ENCODE measurements at regions not wholly inside any gene's neighbourhood (a gene's known extent, or its start where the extent isn't known, plus 50 kb on each side); places are given as distances from the start of the nearest gene placed in this dataset.

DNA sequence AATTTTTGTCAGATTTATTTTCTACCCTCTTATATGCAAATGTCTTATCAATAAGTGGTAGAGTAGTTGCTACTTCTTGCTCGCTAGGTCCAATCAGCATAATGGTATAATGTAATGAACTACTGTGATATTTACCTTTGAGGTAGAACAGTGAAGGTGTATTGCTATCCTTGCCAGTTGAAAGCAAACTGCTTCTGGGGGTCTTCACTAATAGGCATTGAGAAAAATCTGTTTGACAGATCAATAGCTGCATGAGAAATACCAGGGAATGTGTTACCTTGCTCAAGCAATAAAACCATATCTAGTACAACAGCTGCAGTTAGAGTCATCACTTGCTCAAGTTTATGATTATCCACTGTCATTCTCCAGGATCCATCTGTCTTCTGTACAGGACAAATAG is 50.1 kb upstream of the EFEMP1 start:
- no peak for DNase-seq

DNA sequence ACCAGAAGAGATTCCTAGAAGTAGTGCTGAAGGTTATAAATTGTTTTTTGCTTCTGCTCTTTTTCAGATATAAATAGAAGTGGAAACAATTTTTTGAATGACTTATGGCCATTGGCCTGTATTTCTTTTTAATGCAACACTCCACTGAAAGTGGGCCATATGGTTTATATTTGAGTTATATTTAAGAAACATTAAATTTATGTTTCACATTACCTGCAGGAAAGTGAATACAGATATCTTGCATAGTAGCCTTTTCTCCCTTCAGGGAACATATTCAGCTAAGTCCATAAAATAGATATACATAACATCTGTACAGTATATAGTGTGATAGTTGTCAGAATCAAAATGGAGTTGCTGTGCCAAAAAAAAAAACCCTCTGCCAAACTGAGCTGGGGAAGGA is 53.1 kb upstream of the EFEMP1 start:
- no peak for DNase-seq

DNA sequence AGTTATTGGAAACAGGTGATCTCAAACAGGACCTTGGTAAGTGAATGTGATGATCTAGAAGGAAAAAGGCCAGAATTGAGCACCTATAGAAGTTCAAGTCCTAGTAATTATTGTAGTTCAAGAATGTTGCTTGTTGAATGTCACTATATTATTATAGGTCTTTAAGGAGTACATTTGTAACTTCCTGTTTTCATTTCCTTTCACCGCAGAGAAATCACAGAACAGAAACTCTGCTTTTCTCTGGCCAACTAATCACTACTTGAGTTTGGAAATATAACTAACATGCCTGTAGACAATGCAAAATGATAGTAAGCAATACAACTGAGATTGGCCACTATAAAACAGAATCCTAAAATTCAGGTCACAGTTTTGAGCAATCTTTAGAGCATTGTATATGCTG is 61.8 kb upstream of the EFEMP1 start:
- no peak for DNase-seq

DNA sequence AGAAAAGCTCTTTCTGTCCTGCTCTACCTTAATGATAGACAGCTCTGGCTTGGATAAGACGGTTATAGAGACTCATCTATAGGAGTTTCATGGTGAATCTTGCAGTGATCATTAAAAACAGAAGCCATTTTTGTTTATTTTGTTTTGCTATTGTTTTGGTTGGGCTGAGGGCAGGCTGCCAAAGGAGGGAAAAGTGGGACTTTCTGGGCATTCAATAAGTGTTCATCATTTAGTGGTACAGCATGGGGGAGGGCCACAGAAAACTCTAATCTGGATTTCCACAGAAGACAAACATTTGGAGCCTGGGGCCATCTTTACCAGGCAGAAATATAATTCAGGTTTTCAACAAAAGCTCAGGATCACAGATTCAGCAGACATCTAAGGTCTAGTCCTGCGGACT is 62.4 kb upstream of the EFEMP1 start:
- DNase-seq = no peak

DNA sequence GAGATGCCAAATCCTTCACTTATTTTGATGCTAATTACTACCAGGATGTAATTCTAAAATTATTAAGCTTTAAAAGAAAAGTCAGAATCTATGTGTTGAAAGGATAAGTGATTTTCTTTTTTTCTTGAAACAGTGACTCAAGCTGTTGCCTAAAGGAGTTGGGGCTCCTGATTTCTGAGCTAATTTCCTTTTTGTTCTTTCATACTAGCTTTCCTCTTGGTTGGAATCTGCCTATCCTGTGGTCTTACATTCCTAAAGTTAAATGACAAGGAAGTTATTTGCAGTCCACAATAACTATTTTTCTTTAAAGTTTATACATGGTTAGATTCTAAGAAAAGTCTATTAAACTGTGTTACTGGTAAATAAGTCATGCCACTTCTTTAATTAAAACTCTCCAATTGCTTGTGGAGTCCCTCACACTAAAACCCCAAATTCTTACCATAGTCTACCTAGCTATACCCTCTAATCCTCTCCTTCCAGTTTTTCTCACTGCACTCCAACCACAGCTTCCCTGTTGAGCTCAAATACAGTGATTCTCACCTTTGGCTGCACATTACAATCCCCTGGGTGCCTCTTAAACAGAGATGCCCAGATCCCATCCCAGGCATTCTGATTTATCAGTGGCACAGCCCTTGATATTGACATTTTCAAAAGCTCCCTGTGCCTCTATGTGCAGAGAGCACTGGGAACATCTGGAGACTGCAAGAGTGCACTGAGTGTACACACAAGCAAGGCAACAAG is 63.3 kb upstream of the EFEMP1 start:
- DNase-seq = no peak

DNA sequence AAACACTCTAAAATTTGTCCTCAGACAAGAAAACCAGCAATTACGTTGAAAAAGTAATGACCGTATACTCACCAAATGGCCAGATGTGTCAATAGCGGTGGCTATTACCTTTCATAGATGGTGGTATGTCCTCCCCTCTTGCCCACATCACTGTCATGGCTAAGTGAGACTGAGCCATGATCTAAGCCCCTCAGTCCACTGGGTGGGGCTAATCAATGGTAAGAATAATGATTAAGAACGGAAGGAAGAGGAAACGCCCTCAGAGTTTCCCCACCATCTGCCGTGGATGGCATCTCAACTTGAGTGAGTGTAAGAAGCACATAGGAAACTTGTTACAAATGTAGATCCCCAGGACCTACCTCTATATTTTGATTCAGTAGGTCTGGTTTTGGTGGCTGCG is 65.8 kb upstream of the EFEMP1 start:
- no peak for DNase-seq

DNA sequence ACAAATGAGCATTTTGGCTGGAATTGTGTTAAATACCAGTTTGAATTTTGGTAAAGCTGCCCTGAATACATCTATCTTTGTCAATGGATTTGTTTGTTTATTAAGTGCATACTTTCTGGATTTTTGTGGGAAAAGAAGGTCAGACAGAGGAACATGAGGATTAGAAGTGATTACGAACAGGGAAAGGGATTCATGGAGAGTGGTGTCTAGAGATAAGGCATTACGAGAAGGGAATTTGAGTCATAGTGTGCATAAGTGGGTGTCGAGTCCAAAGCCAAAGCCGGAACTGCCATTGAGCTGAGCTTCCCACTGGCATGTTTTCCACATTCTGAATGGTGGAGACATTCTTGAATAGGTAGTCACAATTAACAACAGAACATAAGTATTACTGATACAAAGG is 68.9 kb upstream of the EFEMP1 start:
- peak; percentile 62 for DNase-seq

DNA sequence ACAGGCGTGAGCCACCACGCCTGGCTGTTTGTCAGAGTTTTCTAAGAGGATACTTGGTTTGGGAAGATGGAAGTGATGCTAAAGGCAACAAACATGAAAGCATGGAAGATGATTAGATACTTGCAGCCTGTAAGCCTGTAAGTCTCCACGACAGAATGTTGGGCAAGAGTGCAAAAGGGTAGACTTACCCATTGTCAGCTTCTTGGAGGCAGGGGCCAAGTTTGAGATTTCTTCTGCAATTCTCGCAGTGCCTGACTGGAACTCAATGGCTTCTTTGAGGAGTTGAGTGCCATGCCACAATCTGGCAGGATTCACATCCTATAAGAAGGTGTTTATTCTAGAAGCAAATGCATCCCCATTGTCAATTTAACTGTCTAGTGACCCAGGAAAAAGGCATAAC is 70.1 kb upstream of the EFEMP1 start:
- no peak for DNase-seq

DNA sequence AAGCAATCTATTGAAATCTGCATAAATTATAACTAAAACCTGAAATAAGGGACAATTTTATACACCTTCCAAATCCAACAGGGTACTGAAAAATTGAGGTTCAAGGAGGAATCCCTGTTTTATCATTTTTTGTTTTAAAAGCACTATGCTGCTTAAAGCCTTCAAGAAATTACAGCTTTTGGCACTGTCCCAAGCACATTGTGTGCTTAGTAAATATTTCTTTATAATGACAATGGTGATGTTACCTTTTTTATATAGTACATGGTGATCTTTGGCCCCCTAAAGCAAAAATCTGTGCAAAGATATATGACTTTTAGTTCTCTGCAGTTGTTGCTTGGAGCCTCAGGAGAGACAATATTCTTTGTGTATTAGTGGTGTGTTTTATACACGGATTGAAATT is 71.6 kb upstream of the EFEMP1 start:
- DNase-seq = no peak

DNA sequence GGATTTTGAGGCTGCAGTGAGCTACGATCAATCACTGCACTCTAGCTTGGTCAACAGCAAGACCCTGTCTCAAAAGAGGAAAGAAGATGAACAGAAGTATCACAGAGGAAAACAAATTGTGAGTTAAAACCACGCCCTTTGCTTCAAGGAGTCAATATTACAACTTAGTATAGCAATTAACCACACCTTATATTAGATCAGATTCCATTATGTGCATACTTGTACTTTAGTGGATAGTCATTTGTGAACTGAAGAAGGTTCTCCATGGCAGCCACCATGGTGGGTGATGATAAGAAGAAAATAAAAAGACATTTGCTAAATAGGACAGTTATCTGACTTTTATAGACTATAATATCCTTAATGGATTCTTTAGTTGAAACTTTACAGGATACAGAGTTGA is 72.3 kb upstream of the EFEMP1 start:
- no peak for DNase-seq

DNA sequence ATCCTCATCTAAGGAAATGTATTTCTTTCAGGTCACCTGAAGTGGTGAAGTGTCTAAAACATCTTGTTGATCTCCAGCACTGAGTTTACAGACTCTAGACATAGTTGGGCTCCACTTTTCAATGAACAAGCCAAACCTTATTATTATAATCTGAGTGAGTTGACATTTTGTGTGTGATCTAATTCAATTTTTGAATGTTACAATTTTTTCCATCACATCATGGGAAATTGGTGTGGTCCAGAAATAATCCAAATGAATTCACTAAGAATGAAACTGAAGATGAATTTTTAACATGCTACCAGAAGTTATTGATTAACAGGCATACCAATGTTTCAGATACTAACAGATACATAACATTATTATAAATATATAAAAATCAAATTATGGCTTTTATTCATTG is 75.6 kb upstream of the EFEMP1 start:
- DNase-seq = no peak

DNA sequence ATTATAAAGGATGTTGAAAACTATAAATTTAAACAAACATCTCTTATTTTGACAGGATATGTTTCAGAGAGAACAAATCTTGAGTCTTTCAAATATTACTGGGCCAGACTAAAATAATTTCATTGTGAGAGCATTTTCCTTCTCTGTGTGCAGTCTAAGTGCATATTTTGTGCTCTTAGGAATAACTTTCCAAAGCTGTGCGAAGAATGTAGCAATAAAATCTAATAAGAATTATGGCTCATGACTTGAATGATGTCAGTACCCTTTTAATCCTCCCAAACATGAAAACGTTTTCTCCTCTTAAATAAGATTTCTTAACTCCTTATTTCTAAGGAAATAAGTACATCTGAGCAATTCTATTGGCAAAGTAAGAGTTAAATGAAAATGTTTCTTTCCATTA is 76.2 kb upstream of the EFEMP1 start:
- DNase-seq = no peak

DNA sequence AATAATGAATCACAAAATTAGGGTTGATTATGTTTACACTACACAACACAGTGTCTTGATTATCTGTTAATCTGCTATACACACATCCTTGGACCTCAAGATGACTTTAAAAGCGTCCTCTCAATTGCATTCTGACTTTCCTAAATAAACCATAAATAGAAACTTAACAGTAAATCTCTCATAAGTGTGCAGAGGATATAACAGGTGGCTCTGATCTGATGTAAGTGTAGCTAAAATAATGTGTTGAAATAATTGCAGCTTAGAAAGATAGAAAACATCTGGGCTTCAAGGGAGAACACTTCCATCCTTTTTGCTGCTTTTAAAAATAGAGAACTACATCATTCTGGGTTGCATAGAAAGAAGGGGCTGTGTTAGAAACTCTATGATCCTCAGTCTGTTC is 78.4 kb upstream of the EFEMP1 start:
- no peak for DNase-seq

DNA sequence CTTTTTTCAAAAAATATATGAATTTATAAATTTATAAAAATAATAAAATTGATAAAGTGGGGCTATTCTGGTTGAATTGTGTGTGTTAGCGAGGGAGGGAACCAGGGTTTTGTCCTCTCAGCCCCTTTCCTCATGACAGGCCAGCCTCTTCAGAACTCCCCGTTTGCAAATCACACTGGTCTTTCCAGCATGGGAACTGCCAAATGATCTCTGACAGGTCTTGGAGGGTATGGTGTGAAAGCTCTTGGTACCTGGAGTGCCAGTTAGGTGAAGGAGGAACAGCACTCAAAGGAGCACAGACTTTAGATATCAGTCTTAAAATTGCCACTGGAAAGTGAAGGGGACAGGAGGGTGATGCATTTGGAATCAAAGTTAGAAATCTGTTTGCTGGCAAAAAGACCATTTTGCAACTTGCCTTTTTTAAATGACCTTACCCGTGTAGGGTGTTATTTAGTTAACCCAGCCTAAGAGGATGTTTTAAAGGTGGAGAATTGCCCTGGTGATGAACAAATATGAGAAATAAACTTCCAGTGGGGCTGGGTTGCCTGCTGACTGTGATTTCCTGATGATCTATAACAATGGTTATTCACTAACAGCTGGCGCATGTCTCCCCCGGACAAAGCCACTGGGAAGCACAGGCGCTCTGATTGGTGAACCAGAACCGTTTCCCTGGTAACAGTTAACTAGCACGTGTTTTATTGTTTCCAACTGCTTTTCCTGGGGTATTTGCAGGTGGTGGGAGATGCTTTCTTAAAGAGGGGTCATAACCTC is 85.3 kb upstream of the EFEMP1 start:
- DNase-seq = peak; percentile 77

DNA sequence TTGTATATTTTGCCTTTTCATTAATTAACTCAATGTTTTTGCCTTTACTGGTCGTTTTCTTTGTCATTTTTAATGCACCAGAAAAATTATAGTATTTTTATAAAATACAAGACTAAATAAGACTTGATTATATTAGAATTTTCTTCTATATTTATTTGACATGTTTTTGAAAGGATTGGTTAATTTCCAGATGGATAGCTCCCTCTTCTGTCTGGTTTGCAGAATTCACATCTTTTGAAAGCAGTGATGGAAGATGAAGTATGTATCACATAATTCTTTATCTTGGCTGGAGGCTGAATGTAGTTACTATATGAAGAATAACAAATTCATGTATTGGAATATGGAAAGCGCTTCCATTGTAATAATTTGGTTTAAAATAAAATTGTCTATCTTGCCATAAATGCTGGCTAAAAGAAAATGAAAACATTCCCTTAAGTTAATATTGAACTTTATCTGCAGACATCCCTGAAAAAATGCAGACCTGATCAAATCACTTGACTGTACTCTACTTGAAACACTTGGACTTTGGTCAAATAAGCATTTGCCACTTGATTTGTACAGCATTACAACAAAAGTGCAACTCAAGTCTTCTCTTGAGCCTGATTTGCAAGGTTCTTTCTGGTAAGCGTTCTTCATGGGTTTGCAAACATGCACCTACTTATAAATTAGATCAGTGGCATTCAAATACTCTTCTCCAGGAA is 86.3 kb upstream of the EFEMP1 start:
- peak; percentile 14 for DNase-seq

DNA sequence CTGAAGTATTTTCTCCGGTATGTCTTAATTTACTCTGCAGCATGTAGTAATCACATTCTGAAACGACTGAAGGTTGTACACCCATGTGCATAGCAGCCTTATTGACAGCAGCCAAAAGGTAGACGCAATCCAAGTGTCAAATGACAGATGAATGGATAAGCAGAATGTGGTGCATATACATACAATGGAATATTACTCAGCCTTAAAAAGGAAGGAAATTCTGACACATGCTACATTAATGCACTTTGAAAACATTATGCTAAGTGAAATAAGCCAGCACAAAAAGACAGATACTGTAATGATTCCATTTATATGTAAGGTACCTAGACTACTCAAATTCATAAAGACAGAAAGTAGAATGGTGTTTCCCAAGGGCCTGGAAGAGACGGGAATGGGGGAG is 88.0 kb upstream of the EFEMP1 start:
- DNase-seq = no peak

DNA sequence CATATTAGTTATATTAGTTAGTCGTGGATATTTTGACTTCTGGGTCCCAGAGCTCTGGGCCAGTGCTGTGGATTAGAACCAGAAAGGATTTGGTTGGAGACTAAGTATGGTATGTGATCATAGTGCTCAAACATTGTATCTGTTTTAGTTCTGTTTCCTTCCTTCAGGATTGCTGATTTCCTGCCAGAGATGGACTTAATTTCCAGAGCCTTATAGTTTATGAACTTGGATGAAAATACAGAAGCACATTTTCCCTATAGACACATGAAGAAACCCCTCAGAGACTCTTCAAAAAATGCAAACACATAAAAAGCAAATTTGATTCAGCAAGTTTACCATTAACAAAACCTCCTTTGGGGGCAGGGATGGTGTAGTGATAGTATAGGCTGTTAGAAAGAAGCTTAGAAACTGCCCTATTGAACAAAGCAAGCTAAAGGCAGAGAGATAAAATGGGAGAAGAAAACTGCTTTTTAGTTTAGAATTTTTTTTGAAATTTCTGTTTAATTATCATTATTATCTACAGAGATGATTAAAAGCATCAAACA is 88.7 kb upstream of the EFEMP1 start:
- DNase-seq = no peak

DNA sequence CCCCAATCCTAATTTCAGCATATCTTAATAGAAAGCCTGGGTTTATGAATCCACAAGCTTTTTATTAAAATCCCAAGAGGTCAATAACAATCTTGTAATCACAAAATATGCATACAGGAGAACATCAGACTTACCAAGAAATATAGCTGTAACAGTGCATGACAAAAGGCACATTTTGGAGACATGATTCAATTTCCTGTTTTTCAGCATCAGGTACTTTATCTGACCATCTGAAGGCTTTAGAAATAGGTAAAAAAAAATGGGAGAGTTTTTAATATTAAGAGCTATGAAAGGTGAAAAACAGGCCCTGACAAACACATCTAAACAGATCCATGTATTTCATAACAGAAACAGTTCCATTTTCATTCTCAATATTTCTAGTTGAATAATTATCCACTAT is 89.9 kb upstream of the EFEMP1 start:
- no peak for DNase-seq

DNA sequence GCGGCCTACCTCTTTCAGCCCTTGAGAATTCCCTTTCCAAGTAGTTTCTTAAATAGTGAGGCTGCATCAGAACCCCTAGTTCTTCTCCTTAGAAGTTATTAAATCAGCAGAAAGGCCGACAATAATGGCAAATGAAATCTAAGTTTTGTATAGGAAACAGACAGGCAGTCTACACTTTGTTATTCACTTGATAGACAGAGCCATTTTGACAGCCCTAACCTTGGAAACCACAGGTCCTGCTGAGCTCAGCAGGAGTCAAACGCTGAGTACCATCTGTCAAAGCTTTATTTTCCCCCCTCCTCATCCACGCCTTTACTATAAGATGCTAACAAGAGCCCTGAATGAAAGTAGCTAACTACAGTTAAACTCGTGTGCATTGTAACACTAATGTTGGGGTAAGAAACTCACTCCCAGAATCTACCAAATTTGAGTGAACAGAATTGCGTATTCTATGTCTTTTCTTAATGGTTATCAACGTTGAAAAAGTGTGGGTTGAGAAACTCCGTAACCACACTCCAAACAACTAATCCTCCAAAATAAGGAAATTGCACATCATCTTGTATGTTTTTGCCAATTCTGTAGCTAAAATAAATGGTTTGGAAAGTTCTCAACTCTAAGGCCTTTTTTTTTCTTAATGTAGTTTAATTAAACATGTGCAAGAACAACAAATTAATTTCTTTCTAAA is 90.6 kb upstream of the EFEMP1 start:
- DNase-seq = no peak

DNA sequence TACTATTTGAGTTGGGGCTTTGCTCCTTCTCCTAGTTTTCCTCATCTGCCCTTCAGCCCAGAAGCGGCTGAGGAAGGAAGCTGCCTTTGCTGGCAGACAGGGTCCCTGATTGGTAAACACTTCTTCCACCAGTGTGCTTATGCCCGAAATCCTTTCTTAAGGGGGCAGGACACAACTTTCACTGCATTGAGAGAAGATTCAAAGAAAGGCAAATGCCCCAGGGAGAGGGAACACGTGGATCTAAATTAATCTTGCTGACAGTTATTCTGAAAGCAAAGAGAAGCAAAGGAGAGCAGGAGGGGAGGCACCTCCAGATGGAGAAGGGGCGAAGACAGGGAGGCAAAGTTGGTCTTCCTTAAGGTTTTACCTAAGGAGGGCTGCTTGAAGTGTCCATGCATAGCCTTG is 92.1 kb upstream of the EFEMP1 start:
- no peak for DNase-seq

DNA sequence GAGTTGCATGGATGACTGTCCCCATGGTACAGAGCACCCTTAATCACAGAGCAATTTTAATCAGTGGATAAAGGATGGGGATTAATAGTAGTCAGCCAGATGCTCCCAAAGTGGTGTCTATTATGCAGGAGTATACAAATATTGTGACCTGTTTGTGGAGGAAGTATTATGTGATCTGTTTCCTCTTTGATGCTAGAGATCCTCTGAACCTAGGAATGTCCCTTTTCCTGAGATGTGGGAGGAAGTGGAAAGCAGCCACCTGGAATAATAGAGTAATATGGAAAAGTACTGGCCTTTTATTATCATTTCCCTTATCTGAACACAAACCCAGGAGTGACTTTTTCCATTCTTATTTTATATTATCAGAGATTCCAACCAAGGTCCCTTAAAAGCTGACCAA is 94.2 kb upstream of the EFEMP1 start:
- no peak for DNase-seq

DNA sequence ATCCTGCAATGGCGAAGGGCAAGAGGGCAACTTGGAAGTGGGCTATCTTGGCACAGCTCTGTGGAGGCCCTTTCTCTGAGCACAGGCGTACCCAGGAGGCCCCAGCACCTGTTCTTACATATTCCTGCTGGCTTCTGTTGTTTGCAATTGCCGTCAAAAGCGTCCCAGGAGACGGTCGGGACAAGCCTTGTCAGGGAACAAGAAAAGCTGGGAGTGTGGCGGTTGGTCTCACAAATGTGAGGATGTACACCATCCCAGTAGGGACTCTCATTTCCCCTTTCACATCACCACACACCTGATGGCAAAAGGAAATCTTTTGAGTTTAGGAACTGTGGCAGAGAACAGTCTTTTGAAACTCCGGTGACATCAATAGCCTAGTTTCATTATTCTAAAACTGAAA is 94.7 kb upstream of the EFEMP1 start:
- DNase-seq = no peak

DNA sequence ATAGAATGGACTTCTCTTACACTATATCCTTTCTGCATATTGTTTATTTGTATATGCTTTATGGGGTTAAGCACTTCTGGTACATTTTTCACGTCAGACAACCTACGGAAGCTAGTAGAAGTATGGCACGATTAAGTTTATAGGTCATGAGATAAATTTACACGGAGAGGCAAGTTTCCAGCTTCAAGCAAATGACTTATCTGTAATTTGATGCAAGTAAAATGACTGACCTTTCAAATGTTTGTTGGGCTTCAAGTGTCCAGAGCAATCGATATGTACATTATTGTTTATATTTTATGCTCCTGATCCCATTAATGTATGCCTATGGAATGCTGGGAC is 97.5 kb upstream of the EFEMP1 start:
- no peak for DNase-seq

Data from kidney glomerular epithelial cell (primary cell).